Endothelial cell of umbilical vein (primary cell): ENCODE measurements at regions not wholly inside any gene's neighbourhood (a gene's known extent, or its start where the extent isn't known, plus 50 kb on each side); places are given as distances from the start of the nearest gene placed in this dataset.

Experiments used
- CTCF ChIP-seq, 2 donors: IDR thresholded peaks; 1 replicate in 1 of 2; 2 replicates in 1 of 2; pipeline ENCODE4 v1.5.1; 2011; ENCODE audit warnings: low read length in 2 of 2, mild to moderate bottlenecking in 2 of 2, moderate library complexity in 2 of 2, control low read depth in 1 of 2, inconsistent platforms in 1 of 2, low read depth in 1 of 2; ENCODE audit not compliant: insufficient read depth in 1 of 2; ENCODE audit errors: extremely low read depth in 1 of 2
- EZH2 ChIP-seq: IDR thresholded peaks from 2 replicates; pipeline ENCODE4 v1.6.1; 2012; ENCODE audit warnings: borderline replicate concordance, low read depth, mild to moderate bottlenecking, moderate library complexity, low read length, inconsistent platforms; ENCODE audit not compliant: severe bottlenecking
- FOS ChIP-seq: IDR thresholded peaks from 2 replicates; pipeline ENCODE4 v1.6.1; 2011; ENCODE audit warnings: mild to moderate bottlenecking, low read length, moderate library complexity, borderline replicate concordance; ENCODE audit not compliant: insufficient read depth
- GATA2 ChIP-seq: IDR thresholded peaks from 2 replicates; pipeline ENCODE4 v1.7.0; 2011; ENCODE audit warnings: low read depth, mild to moderate bottlenecking, moderate library complexity, mixed read lengths, low read length; ENCODE audit not compliant: insufficient read length, insufficient read depth
- JUN ChIP-seq: IDR thresholded peaks from 2 replicates; pipeline ENCODE4 v1.6.1; 2011; ENCODE audit warnings: borderline replicate concordance, low read depth; ENCODE audit not compliant: insufficient read length, insufficient read depth
- MAX ChIP-seq: IDR thresholded peaks from 2 replicates; pipeline ENCODE4 v1.6.1; 2011; ENCODE audit not compliant: insufficient read depth, insufficient read length
- MYC ChIP-seq: IDR thresholded peaks from one replicate; pipeline ENCODE4 v1.6.1; 2011; ENCODE audit warnings: mild to moderate bottlenecking, low read depth, low read length
- POLR2A ChIP-seq: IDR thresholded peaks from 2 replicates; pipeline ENCODE4 v1.6.1; 2012; ENCODE audit warnings: low read depth, mild to moderate bottlenecking, control low read depth, low read length
- POLR2AphosphoS5 ChIP-seq: IDR thresholded peaks from 2 replicates; pipeline ENCODE4 v1.6.1; 2012; ENCODE audit warnings: low read depth, mild to moderate bottlenecking, control low read depth, low read length, moderate library complexity; ENCODE audit not compliant: insufficient read depth

GRCh38 chr11:130999992-131000770 lies 83.9 kb upstream of the SNX19 start:
- TF ChIP-seq CTCF (IDR thresholded peaks at IDR 0.05; ENCODE audit: extremely low read depth in 1 of 2, insufficient read depth in 1 of 2, low read depth in 1 of 2, low read length in 2 of 2), result no peak
- TF ChIP-seq EZH2, result no peak
- TF ChIP-seq GATA2, result peak; percentile 27
- peak; percentile 92 for TF ChIP-seq JUN
- no peak for TF ChIP-seq POLR2A
- peak; percentile 64 for TF ChIP-seq POLR2AphosphoS5
- no peak for TF ChIP-seq MAX
- TF ChIP-seq FOS, result peak; percentile 87
- TF ChIP-seq MYC, result no peak
